GM12878 (cell line): ENCODE measurements at regions not wholly inside any gene's neighbourhood (a gene's known extent, or its start where the extent isn't known, plus 50 kb on each side); places are given as distances from the start of the nearest gene placed in this dataset.

Experiments
- ASH2L ChIP-seq: fragments of 300-600, 200-600 bp; sonication (generic); IDR thresholded peaks from 2 replicates; pipeline ENCODE4 v1.6.1; 2017; ENCODE audit warnings: low read depth, mild to moderate bottlenecking, borderline replicate concordance
- CBX5 ChIP-seq: sonication (generic); IDR thresholded peaks from 2 replicates; pipeline ENCODE4 v1.6.1; 2016; ENCODE audit warnings: low read depth, moderate library complexity, mild to moderate bottlenecking, inconsistent platforms
- CTCF ChIP-seq, 3 experiments: IDR thresholded peaks in 2 of 3; conservative IDR thresholded peaks in 1 of 3; 2 replicates each; pipeline ENCODE4 v1.5.1; 2011; ENCODE audit warnings: low read depth in 3 of 3, low read length in 3 of 3, mild to moderate bottlenecking in 3 of 3, control low read depth in 2 of 3, moderate library complexity in 2 of 3, inconsistent platforms in 1 of 3, mixed read lengths in 1 of 3; ENCODE audit not compliant: control insufficient read depth in 2 of 3, insufficient read depth in 1 of 3; ENCODE audit errors: extremely low read depth in 1 of 3
- EZH2 ChIP-seq: IDR thresholded peaks from 2 replicates; pipeline ENCODE4 v1.6.1; 2012; ENCODE audit warnings: low read depth, mild to moderate bottlenecking, control low read depth, inconsistent platforms, low read length, borderline replicate concordance; ENCODE audit not compliant: control insufficient read depth
- HDAC6 ChIP-seq: fragments of 200-600 bp; sonication (generic); IDR thresholded peaks from one replicate; pipeline ENCODE4 v1.8.0; 2017; ENCODE audit warnings: antibody characterized with exemption; ENCODE audit not compliant: unreplicated experiment
- RAD51 ChIP-seq: fragments of 450-650 bp; IDR thresholded peaks from 2 replicates; pipeline ENCODE4 v1.6.1; 2016; ENCODE audit warnings: moderate library complexity, mild to moderate bottlenecking, inconsistent platforms
- SMAD1 ChIP-seq: fragments of 450-650 bp; IDR thresholded peaks from 2 replicates; pipeline ENCODE4 v1.6.1; 2018; ENCODE audit warnings: mild to moderate bottlenecking, low read depth; ENCODE audit not compliant: partially characterized antibody
- TCF3 ChIP-seq: IDR thresholded peaks from 2 replicates; pipeline ENCODE4 v1.6.1; 2012; ENCODE audit warnings: low read depth, mild to moderate bottlenecking, low read length, borderline replicate concordance; ENCODE audit not compliant: insufficient read depth
- TCF7 ChIP-seq: IDR thresholded peaks from 2 replicates; pipeline ENCODE4 v1.6.1; 2014; ENCODE audit warnings: antibody characterized with exemption, borderline replicate concordance
- WRNIP1 ChIP-seq: IDR thresholded peaks from 2 replicates; pipeline ENCODE4 v1.6.1; 2011; ENCODE audit warnings: low read depth, low read length, improper control_type of control experiment, borderline replicate concordance
- ZBTB33 ChIP-seq: fragments of 450-650 bp; IDR thresholded peaks from 2 replicates; pipeline ENCODE4 v1.6.1; 2017; ENCODE audit warnings: mild to moderate bottlenecking
- ZNF24 ChIP-seq: fragments of 450-650 bp; IDR thresholded peaks from 2 replicates; pipeline ENCODE4 v1.6.1; 2017; ENCODE audit warnings: antibody characterized with exemption, mild to moderate bottlenecking

- TF ChIP-seq ZBTB33 (no peak), HDAC6 (no peak), CTCF (IDR thresholded peaks at IDR 0.05 in 2 of 3, conservative IDR thresholded peaks at IDR 0.05 in 1 of 3; ENCODE audit: control insufficient read depth in 2 of 3, extremely low read depth in 1 of 3, insufficient read depth in 1 of 3, low read depth in 3 of 3, low read length in 3 of 3) (no peak), ASH2L (no peak), SMAD1 (no peak), TCF7 (no peak), WRNIP1 (no peak), ZNF24 (no peak), CBX5 (no peak), RAD51 (no peak), EZH2 (no peak), TCF3 (no peak)
Observed at GRCh38 chr20:40472905-40473304, 216.1 kb downstream of the MAFB start.
